Smooth muscle cell (in vitro differentiated cells): ENCODE measurements at regions not wholly inside any gene's neighbourhood (a gene's known extent, or its start where the extent isn't known, plus 50 kb on each side); places are given as distances from the start of the nearest gene placed in this dataset.

Experiments used
- DNase-seq: peaks from one replicate; lab custom pipeline; 2025; ENCODE audit not compliant: unreplicated experiment; lab: John Stamatoyannopoulos, UW
- H2AFZ ChIP-seq: fragments of 200-600 bp; sonication (generic); 2 replicates; pipeline ENCODE4 v1.6.0; 2016; ENCODE audit warnings: antibody characterized with exemption, low read depth, mild to moderate bottlenecking
- H3F3A ChIP-seq: fragments of 200-600 bp; sonication (generic); 2 replicates; pipeline ENCODE4 v1.6.0; 2017; ENCODE audit warnings: antibody characterized with exemption, low read depth
- H3K27ac ChIP-seq: fragments of 200-600 bp; sonication (generic); 2 replicates; pipeline ENCODE4 v1.5.1; 2016; ENCODE audit warnings: low read depth, mild to moderate bottlenecking
- H3K27me3 ChIP-seq: fragments of 200-600 bp; sonication (generic); 2 replicates; pipeline ENCODE4 v1.6.1; 2016; ENCODE audit warnings: low read depth, mild to moderate bottlenecking
- H3K36me3 ChIP-seq: fragments of 200-600 bp; sonication (generic); 2 replicates; pipeline ENCODE4 v1.5.1; 2016; ENCODE audit warnings: low read depth
- H3K4me1 ChIP-seq: fragments of 200-600 bp; sonication (generic); 2 replicates; pipeline ENCODE4 v1.5.1; 2016; ENCODE audit warnings: low read depth
- H3K4me2 ChIP-seq: fragments of 200-600 bp; sonication (generic); 2 replicates; pipeline ENCODE4 v1.6.0; 2016; ENCODE audit warnings: mild to moderate bottlenecking
- H3K4me3 ChIP-seq: fragments of 200-600 bp; sonication (generic); 2 replicates; pipeline ENCODE4 v1.5.1; 2016; ENCODE audit warnings: mild to moderate bottlenecking
- H3K79me2 ChIP-seq: fragments of 200-600 bp; sonication (generic); 2 replicates; pipeline ENCODE4 v1.6.0; 2016; ENCODE audit warnings: low read depth, mild to moderate bottlenecking
- H3K9ac ChIP-seq: fragments of 200-600 bp; sonication (generic); 2 replicates; pipeline ENCODE4 v1.6.0; 2016; ENCODE audit warnings: low read depth
- H3K9me3 ChIP-seq: fragments of 200-600 bp; sonication (generic); replicated peaks from 2 replicates; pipeline ENCODE4 v1.5.1; 2016; ENCODE audit warnings: low read depth
- H4K20me1 ChIP-seq: fragments of 200-600 bp; sonication (generic); 2 replicates; pipeline ENCODE4 v1.6.0; 2016; ENCODE audit warnings: low read depth
- WGBS: methylation state at CpG from one replicate; pipeline ENCODE4 v1.1.7; 2016; ENCODE audit warnings: low lambda C conversion rate; 5-methylcytosine and 5-hydroxymethylcytosine counted together
- TF ChIP-seq, protein P1 (sequence below): fragments of 200-600 bp; sonication (generic); IDR thresholded peaks from 2 replicates; pipeline ENCODE4 v1.5.1; 2017; ENCODE audit warnings: borderline replicate concordance, mild to moderate bottlenecking, antibody characterized with exemption; ENCODE audit not compliant: insufficient read depth, poor library complexity, severe bottlenecking

DNA sequence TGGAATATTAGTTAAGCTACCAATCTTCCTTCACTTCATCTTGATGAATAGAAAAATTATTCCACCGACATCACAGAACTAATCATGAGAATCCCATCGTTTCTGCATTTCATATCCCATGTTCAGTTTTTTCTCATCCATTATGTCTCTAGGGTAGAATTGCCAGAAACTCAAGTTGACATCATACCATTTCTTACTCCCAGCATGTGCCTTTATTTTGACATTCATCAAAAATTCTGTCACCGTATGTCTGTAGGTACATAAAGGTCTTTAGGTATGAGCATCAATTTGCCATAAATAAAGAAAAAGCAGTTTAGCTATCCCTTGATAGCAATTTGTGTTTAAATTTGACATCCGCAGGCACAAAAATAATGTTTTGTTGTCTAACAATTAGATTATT, 175.5 kb upstream of the ROBO2 start:
- no peaks in the 10 kb centered on the region for H3K36me3 ChIP-seq
- H3K79me2 ChIP-seq: no peaks in the 10 kb centered on the region
- 93% methylated on average over 4 of the region's 4 CpGs for WGBS
- TF ChIP-seq, protein P1, sequence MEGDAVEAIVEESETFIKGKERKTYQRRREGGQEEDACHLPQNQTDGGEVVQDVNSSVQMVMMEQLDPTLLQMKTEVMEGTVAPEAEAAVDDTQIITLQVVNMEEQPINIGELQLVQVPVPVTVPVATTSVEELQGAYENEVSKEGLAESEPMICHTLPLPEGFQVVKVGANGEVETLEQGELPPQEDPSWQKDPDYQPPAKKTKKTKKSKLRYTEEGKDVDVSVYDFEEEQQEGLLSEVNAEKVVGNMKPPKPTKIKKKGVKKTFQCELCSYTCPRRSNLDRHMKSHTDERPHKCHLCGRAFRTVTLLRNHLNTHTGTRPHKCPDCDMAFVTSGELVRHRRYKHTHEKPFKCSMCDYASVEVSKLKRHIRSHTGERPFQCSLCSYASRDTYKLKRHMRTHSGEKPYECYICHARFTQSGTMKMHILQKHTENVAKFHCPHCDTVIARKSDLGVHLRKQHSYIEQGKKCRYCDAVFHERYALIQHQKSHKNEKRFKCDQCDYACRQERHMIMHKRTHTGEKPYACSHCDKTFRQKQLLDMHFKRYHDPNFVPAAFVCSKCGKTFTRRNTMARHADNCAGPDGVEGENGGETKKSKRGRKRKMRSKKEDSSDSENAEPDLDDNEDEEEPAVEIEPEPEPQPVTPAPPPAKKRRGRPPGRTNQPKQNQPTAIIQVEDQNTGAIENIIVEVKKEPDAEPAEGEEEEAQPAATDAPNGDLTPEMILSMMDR: no peak
- H3F3A ChIP-seq: no peaks in the 10 kb centered on the region
- H3K27me3 ChIP-seq: no peaks in the 10 kb centered on the region
- H3K4me1 ChIP-seq: no peaks in the 10 kb centered on the region
- no peaks in the 10 kb centered on the region for H3K9me3 ChIP-seq
- H3K4me3 ChIP-seq: no peak overlapping the region
- no peak overlapping the region for H3K4me2 ChIP-seq
- DNase-seq: no peak
- H2AFZ ChIP-seq: no peak overlapping the region
- H3K27ac ChIP-seq: no peak overlapping the region
- no peaks in the 10 kb centered on the region for H4K20me1 ChIP-seq
- no peak overlapping the region for H3K9ac ChIP-seq

DNA sequence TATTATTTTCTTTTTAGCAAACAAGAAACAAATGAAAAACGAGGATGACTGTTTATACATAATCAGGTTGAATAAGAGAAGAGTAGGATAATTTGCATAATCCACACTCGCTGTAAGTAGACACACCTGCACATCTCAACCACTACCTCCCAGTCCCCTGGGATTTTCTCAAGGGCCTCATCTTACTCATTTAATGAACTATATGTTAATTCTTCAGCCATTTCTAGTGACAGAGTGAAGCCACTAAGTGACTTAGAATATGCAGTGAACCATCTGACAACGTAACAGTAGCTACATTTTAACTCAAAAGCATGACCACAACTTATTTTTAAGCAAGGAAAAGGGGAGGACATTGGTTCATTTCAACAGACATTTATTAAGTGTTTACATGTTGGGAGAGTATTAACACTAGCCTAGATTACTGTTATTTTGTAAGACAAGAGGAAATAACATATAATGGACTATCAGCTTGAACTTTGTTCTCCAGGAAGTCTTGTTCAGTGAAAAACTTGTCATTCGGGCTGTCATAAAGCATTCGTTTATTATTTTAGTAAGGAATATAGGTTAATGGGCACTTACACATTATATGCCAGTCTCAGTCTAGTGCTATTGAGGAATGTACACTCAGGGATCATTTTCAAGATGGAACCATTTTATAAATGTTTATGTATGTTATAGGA, 173.0 kb upstream of the ROBO2 start:
- DNase-seq: no peak
- no peaks in the 10 kb centered on the region for H4K20me1 ChIP-seq
- H3K4me1 ChIP-seq: no peaks in the 10 kb centered on the region
- no peak overlapping the region for H3K27ac ChIP-seq
- TF ChIP-seq, protein P1: no peak
- no peaks in the 10 kb centered on the region for H3K36me3 ChIP-seq
- no peaks in the 10 kb centered on the region for H3K9me3 ChIP-seq
- no peaks in the 10 kb centered on the region for H3K27me3 ChIP-seq
- H3K79me2 ChIP-seq: no peaks in the 10 kb centered on the region
- 80% methylated on average over 5 of the region's 5 CpGs for WGBS
- H3K4me2 ChIP-seq: no peak overlapping the region
- no peak overlapping the region for H3K4me3 ChIP-seq
- no peaks in the 10 kb centered on the region for H3F3A ChIP-seq
- no peak overlapping the region for H3K9ac ChIP-seq
- no peak overlapping the region for H2AFZ ChIP-seq

DNA sequence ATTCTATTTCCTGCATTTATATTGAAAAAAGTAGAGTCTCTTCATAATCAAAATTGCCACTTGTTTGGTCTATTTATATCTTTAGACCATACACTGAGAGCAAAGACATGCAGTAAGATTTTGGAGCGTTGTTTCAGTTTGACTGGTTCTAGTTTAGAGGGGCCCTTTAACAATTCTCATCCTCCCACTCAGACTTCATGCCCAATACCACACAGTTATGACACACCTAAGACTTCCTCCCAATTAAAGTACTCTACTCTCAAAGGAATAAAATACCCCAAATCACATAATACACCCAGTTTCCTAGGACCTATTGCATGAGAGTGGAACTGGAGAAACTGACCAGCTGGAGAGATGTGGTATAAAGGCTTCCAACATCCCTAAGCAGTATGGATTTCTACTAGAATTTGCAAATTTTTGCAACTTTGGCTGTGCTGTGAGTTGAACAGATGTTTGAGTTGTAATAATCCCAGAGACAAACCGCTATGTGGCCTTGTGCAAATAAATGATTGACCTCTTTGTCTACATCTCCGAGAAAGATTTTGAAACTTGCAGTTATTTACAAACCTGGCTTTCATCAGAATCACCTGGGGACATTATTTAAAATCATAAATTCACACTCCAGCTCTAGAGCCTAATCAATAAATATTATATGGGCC, 170.0 kb upstream of the ROBO2 start:
- H4K20me1 ChIP-seq: no peaks in the 10 kb centered on the region
- 92% methylated on average over 3 of the region's 3 CpGs for WGBS
- H3K79me2 ChIP-seq: no peaks in the 10 kb centered on the region
- H3K9ac ChIP-seq: no peak overlapping the region
- no peak overlapping the region for H3K4me2 ChIP-seq
- H3K9me3 ChIP-seq: no peaks in the 10 kb centered on the region
- no peak overlapping the region for H2AFZ ChIP-seq
- no peak overlapping the region for H3K4me3 ChIP-seq
- H3F3A ChIP-seq: no peaks in the 10 kb centered on the region
- TF ChIP-seq, protein P1: no peak
- no peak for DNase-seq
- H3K27me3 ChIP-seq: no peaks in the 10 kb centered on the region
- H3K4me1 ChIP-seq: no peaks in the 10 kb centered on the region
- no peaks in the 10 kb centered on the region for H3K36me3 ChIP-seq
- H3K27ac ChIP-seq: no peak overlapping the region

DNA sequence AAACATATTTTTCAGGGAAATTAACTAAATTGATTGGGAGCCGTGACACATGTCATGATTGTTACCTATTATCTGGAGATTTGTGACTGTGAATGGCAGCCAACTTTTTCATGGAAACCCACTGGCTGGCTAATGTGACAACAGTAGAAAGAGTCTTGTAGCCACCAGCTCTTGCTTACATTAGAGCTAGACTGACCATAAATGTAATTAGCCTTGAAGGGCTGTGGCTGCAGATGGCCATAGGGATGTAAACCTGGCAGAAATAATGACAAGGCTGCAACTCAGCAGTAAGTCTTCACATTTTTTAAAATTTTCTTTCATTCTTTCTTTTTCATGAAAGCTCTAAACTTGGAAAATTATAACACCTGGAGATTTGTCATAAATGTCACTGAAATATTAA, 168.2 kb upstream of the ROBO2 start:
- 95% methylated on average over 1 of the region's 1 CpG for WGBS
- no peak overlapping the region for H3K4me2 ChIP-seq
- TF ChIP-seq, protein P1: no peak
- DNase-seq: no peak
- no peak overlapping the region for H3K27ac ChIP-seq
- H3K4me1 ChIP-seq: no peaks in the 10 kb centered on the region
- H3F3A ChIP-seq: no peaks in the 10 kb centered on the region
- H4K20me1 ChIP-seq: no peaks in the 10 kb centered on the region
- H3K9ac ChIP-seq: no peak overlapping the region
- no peaks in the 10 kb centered on the region for H3K36me3 ChIP-seq
- H2AFZ ChIP-seq: no peak overlapping the region
- no peaks in the 10 kb centered on the region for H3K9me3 ChIP-seq
- H3K4me3 ChIP-seq: no peak overlapping the region
- no peaks in the 10 kb centered on the region for H3K79me2 ChIP-seq
- no peaks in the 10 kb centered on the region for H3K27me3 ChIP-seq
